DMS53 treated with DMSO at 0.1 percent for 48 hours (cell line): ENCODE measurements at regions not wholly inside any gene's neighbourhood (a gene's known extent, or its start where the extent isn't known, plus 50 kb on each side); places are given as distances from the start of the nearest gene placed in this dataset.
"Not testable (repeated sequence)": the region's sequence is repeated elsewhere in the genome, so short reads cannot be mapped to it uniquely, and the experiment has no call there.

Source experiments
- DNase-seq: peaks from one replicate; lab custom pipeline; 2025; ENCODE audit not compliant: unreplicated experiment; lab: John Stamatoyannopoulos, UW

DNA sequence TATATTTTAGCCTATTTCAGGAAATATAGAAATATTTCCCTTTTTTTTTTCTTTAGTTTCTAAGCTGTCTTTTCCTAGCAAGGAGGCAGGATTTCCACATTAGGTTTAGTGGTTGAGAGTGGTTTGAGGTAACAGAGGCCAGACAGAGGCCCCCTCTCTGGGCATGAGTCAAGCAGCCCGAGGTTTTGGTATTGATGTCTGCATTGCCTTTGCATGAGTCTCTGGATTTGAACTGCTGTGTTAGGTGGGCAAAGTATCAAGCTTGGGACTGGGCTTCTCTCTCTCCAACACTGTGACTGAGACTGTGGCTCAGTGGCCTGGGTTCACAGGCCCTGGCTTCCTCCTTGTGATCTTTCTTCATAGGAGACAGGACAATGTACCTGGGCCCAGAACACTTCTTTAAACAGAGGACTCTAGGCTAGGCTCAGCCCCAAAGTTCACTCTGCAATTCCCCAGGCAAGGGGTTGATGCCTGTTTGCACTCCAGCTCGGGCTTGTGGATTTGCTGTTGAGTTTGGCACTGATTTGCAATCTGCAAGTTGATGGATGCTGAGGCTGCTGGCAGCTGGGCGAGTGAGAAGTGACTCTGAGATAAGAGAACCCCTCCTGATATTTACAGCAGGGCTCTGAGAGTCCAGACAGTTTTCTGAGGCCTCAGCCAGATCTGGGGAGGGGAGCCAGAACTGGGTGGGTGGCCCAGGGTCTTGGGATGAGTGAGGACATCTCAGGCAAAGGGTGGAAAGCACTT is 271.2 kb downstream of the EN1 start:
- DNase-seq = no peak

DNA sequence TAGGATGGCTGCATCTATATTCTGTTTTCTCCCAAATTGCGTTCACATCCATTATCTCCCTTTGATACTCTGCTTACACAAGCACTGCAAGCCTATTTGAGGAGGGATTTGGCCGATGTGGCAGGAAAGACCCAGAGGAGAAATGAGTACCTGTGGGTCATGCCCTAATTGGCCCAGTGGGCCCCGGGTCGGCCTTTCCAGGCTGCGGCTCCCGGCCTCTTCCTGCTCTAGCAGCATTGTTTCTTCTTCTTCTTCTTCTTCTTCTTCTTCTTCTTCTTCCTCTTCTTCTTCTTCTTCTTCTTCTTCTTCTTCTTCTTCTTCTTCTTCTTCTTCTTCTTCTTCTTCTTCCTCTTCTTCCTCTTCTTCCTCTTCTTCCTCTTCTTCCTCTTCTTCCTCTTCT is 275.1 kb downstream of the EN1 start:
- DNase-seq = not testable (repeated sequence)

DNA sequence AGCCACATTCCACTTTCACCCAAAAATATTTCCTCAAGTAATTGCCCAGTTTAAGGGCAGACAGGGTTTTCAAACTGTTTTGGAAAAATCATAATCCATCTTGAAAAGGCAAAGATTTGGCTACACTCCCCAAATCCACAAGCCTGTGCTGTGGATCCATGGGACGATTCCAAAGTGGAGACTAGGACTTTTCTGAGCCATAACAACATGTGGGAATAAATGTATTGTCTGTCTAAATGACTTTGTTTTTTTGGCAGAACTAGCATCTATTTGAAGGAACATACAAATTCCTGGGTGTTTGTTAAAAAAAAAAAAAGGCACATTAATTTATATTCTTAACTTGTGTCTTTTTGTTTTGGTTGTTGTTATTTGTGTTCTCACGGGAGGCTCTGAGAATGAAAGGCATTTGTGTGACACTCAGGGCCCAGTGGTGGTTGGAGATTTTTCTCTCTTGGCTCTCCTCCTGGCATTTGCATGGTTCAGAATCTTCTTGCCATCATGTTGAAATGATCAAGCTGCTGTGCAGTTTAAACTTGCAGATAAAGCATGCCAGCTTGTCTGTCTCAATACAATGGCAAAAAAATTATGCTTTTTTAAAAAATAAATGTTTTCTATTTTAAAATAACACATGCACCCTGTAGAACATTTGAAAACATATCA is 277.4 kb downstream of the EN1 start:
- DNase-seq = no peak

DNA sequence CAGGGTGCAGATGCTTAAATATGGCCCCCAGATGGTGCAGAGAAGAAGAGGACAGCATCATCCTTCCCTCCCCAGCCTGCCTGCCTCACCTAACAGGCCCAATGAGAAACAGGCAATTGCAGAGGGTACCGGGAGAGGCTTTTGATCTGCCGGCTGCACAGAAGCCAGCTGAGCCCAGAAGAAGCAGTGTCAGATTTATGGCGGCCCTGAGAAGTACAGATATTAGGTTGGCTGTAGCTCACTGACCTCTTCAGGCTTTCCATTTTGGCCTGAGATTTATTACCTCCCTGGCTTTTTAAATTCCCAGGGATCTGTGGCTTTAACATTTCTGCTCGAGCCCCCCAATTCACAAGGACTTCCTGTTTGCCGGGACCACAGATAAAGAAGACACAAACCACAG is 278.7 kb downstream of the EN1 start:
- no peak for DNase-seq

- no peak for DNase-seq
These were observed 281.5 kb downstream of the EN1 start for GRCh38 chr2:118565786-118566540.

DNA sequence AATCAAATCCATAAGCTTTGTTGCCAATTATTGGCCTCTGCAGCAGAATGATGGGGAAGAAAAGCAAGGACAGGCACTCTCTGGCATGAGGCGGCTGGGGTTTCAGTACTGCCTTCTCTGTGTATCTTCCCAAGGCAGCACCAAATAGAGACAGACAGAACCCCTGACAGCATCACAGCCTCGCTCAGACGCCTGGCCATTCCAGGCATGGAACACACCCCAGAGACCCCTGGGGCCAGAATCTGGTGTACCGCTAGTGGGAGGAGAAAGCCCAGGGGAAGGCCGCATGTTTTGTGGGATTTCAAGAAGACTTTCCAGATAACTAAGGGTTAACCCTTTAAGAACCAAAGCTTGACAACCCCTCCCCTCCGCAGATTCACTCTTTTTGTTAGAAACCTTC is 282.1 kb downstream of the EN1 start:
- DNase-seq = no peak

- no peak for DNase-seq
These were observed 285.3 kb downstream of the EN1 start for GRCh38 chr2:118562144-118562543.

GRCh38 chr2:118558846-118559245 is 288.6 kb downstream of the EN1 start:
- no peak for DNase-seq

GRCh38 chr2:118557791-118558190 is 289.7 kb downstream of the EN1 start:
- DNase-seq = no peak

DNA sequence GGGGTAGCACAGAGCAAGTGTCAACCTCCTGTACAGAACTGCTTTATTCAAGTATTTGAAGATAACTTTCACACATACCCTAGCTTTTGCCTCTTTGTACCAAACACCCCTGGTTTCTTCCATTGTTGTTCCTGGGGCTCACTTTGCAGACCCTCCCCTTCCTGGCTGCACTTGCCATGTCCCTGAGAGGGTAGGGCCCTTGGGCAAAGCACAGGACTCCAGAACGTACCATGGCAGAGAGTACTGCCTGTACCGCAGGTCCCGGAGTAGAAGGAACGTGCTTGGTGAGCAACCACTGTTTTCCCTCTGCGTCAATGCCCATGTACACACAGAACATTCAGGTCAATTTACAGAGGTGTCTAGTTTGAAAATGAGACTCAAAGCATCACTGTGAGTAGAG is 290.4 kb downstream of the EN1 start:
- DNase-seq = no peak

DNA sequence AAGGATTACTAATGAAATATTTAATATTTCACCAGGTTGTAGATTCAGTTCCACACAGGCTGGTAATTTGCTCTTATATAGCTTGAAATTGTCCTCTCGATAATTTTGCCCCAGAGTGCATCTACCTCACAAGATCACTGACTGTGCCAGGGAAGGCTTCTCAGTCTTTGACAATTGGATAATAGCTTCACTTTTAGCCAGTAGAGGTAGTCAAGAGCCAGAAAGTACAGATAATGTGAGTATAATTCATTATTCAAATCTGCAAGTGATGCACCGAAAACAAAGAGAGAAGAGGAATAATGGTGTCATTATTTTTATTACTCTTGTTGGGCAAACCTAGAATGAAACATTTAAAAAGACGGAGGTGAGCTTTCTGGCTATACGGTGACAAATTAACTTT is 292.8 kb downstream of the EN1 start:
- DNase-seq = no peak

DNA sequence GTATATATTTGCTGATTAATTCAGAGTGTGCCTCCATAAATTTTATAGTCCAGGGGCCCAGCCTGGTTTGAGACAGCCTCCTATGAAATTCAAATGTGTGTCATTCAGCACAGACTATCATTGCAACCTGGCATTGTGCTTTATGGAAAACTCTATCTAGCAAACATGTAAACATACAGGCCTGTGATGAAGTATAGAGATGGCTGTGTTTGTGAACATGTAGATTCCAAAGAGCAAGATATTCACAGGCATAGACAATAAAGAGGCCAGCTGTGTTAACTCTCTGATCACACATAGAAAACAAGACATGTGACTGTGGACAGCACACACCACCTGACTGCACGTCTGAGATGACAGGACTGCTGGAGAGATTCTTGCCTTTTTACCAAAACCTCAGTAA is 297.9 kb downstream of the EN1 start:
- DNase-seq = no peak

GRCh38 chr2:118548880-118549488 is 298.5 kb downstream of the EN1 start:
- no peak for DNase-seq

DNA sequence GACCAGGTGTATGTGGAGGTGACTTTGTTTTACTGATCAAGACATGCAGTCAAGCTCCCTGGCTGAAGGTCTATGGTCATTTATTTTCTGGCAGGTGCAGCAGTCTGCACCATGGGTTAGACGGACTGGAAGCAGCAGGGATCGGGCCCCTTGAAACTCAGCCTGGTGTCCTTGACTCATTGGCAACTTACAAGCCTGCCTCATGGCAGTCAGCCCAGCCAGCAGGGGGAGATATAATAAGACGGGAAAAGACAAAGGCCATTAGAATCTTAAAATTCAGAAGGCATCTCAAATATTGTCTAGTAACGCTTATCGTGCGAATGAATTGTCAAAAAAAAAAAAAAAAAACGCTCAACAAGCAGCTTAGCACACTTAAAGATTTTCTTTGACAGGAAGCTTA is 308.2 kb downstream of the EN1 start:
- no peak for DNase-seq

DNA sequence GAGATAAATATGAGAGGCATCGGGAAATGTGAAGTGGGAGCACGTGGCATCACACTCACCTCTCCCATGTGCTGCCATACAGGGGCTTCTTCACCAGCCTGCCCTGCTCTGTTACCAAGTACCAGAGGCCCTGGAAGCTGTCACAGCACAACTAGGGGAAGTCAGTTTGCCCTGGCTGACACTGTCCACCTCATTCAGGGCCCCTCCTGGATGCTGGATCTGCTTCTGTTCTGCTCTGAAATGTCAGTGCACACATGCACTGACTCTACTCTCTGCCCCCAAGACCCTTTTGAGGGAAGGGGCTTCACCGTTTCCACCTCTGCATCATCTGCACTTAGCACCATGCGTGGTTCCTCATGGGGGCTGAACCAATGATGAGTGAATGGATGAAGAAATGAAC is 311.1 kb downstream of the EN1 start:
- DNase-seq = no peak

DNA sequence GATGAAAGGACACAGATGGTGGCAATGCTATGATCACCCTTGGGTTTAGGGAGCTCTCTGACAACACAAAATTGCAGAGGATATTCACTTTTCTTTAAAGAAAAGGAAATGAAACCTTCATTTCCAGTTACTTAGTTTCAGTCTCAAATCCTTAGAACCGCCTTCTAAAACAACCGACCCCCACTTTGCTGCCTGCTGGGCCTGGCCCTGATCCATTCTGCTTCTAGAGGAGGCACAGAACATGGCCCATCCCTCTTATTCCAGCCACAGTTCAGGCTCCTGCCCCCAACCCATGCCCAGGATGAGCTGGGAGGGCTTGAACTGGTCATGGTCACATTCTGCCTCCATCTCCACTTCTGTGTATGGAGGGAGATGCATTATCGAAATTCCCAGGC is 311.6 kb downstream of the EN1 start:
- DNase-seq = no peak

DNA sequence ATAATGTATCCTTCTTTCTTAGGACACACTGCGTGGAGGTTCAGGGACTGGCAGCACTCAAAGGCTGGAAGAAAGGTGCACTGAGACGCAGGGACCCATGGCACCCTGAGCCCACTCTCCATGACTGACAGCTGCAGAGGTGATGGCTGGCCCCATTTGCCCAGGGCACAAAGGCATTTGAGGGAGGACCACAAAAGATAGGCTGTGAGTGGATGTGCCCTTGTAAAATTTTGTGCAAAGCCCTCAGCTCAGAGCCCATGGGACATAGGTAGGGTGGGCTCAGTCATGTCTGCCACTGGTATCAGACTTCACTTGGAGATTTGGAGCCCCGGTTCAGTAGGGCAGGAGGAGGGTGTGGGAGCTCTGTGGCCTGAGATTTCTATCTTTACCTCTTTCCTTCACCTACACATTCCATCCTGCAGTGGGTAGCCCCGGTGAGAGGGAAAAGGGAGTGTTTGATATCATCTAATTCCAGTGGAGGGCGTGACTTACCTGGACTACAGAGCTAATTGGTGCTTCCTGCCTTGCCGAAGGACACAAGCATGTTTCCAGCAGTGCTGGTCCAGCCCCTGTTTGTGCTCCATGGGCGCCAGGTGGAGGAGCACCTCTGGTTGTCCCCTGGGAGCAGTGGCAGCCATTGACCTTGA is 312.2 kb downstream of the EN1 start:
- no peak for DNase-seq

- DNase-seq = no peak
These were observed 316.5 kb downstream of the EN1 start for GRCh38 chr2:118530976-118531375.

GRCh38 chr2:118529908-118530599 is 317.4 kb downstream of the EN1 start:
- no peak for DNase-seq

GRCh38 chr2:118527571-118527970 is 319.9 kb downstream of the EN1 start:
- no peak for DNase-seq

DNA sequence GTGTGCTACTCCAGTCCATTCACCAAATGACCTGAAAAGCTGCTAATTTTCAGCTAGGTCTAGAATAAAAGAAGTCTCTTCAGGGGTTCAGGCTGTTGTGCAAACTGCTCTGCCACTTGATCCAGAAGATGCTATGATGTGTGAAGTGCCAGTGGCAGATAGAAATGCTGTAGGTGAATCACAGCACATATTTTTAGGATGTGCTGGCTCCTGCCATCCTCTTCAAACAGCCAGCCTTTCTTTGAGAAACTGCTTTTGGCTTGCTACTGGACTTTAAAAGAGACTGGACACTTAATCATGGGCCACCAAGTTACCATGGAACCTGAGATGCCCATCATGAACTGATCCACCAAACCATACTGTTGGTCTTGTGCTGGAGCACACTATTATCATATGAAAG is 322.1 kb downstream of the EN1 start:
- DNase-seq = no peak
